ENCODE measurements at regions not wholly inside any gene's neighbourhood (a gene's known extent, or its start where the extent isn't known, plus 50 kb on each side); places are given as distances from the start of the nearest gene placed in this dataset.
"Not testable (repeated sequence)": the region's sequence is repeated elsewhere in the genome, so short reads cannot be mapped to it uniquely, and the experiment has no call there.

DNA sequence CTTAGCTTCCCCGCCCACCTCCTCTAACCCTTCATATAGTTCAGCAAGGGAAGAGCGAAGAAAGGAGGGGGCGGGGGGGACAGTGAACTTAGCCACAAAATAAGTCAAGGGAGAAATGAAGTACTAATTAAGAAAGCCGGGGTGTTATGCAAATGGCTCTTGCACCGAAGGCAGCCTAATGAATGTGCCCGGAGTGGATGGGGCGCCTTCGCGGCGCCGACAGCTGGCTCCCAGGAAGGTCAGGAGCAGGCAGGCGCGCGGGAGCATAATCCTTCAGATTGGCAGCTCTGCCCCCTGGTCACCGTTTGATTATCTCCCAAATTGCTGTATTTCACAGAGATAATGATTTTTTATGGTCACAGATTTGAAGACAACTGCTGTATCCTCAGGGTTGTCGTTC lies 395.1 kb downstream of the TFAP2B start:
- Histone ChIP-seq H3K9me3 (ENCODE audit: insufficient read depth, low read depth, low read length) (no peaks in the 10 kb centered on the region), H3K27me3 (ENCODE audit: insufficient read depth, low read length) (no peaks in the 10 kb centered on the region), H3K4me2 (ENCODE audit: low read length) (peak overlapping the region; percentile 76), H3K4me1 (ENCODE audit: control insufficient read depth in 1 of 2, insufficient read depth in 2 of 2, low read length in 2 of 2) (no peaks in the 10 kb centered on the region), H3K4me3 (ENCODE audit: low read depth, low read length) (no peak overlapping the region), H3K36me3 (ENCODE audit: control insufficient read depth in 1 of 2, insufficient read depth in 2 of 2, low read length in 2 of 2) (no peaks in the 10 kb centered on the region), H3K23ac (ENCODE audit: low read length) (no peak overlapping the region), H4K91ac (ENCODE audit: low read depth, low read length) (no peak overlapping the region), H4K12ac (ENCODE audit: low read depth, low read length) (no peak overlapping the region), H3K18ac (ENCODE audit: low read length) (no peak overlapping the region), H3K4ac (ENCODE audit: low read depth, low read length) (no peak overlapping the region), H2BK120ac (ENCODE audit: insufficient read depth, low read length, poor library complexity) (no peak overlapping the region), H2AK5ac (ENCODE audit: low read length) (no peak overlapping the region), H3K79me2 (ENCODE audit: control insufficient read depth, insufficient read depth, low read length, poor library complexity) (no peaks in the 10 kb centered on the region), H2BK5ac (ENCODE audit: low read depth, low read length, poor library complexity) (no peak overlapping the region), H3K14ac (ENCODE audit: low read length) (no peak overlapping the region), H3K9ac (ENCODE audit: low read length) (peak overlapping the region; percentile 24), H2AFZ (ENCODE audit: insufficient read depth, low read length, poor library complexity) (peak overlapping the region; percentile 63), H4K8ac (ENCODE audit: low read depth, low read length) (no peak overlapping the region), H3K79me1 (ENCODE audit: low read length) (no peaks in the 10 kb centered on the region), H2BK12ac (ENCODE audit: low read length) (no peak overlapping the region), H3K27ac (ENCODE audit: low read depth, low read length) (no peak overlapping the region)
- no peak for DNase-seq
- WGBS (ENCODE audit: extremely low coverage, insufficient coverage, insufficient read length), result no CpG with 5 or more reads among the region's 16 CpGs

DNA sequence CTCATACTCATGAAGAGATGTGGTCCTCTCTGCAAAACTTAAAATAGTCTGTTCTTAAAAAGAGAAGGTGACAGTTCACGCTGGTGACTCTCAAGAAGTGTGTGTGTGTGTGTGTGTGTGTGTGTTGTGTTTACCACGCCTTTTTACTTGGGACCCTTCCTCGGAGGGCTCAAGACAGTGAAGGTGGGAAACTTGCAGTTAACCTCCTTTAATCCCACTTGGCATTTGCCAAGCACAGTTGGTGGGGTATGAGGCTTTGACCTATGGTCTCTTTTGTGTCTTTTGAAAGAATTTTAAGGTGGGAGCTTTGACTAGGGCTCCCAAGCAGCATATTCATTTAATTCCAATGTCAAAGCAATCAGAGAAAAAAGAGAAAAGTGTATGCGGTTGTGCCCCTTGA lies 395.8 kb downstream of the TFAP2B start:
- no peak overlapping the region for H2AFZ ChIP-seq (ENCODE audit: insufficient read depth, low read length, poor library complexity)
- no peak overlapping the region for H3K14ac ChIP-seq (ENCODE audit: low read length)
- H3K27ac ChIP-seq (ENCODE audit: low read depth, low read length), result no peak overlapping the region
- no peak overlapping the region for H4K91ac ChIP-seq (ENCODE audit: low read depth, low read length)
- no peak overlapping the region for H3K9ac ChIP-seq (ENCODE audit: low read length)
- H3K4me3 ChIP-seq (ENCODE audit: low read depth, low read length), result no peak overlapping the region
- H3K4me2 ChIP-seq (ENCODE audit: low read length), result no peak overlapping the region
- no CpG with 5 or more reads among the region's 4 CpGs for WGBS (ENCODE audit: extremely low coverage, insufficient coverage, insufficient read length)
- DNase-seq, result no peak
- no peak overlapping the region for H3K18ac ChIP-seq (ENCODE audit: low read length)
- H3K27me3 ChIP-seq (ENCODE audit: insufficient read depth, low read length), result no peaks in the 10 kb centered on the region
- H3K4me1 ChIP-seq (ENCODE audit: control insufficient read depth in 1 of 2, insufficient read depth in 2 of 2, low read length in 2 of 2), result no peaks in the 10 kb centered on the region
- H2AK5ac ChIP-seq (ENCODE audit: low read length), result no peak overlapping the region
- H3K9me3 ChIP-seq (ENCODE audit: insufficient read depth, low read depth, low read length), result no peaks in the 10 kb centered on the region
- no peaks in the 10 kb centered on the region for H3K79me1 ChIP-seq (ENCODE audit: low read length)
- H4K12ac ChIP-seq (ENCODE audit: low read depth, low read length), result no peak overlapping the region
- no peak overlapping the region for H3K23ac ChIP-seq (ENCODE audit: low read length)
- no peak overlapping the region for H2BK12ac ChIP-seq (ENCODE audit: low read length)
- H4K8ac ChIP-seq (ENCODE audit: low read depth, low read length), result no peak overlapping the region
- no peaks in the 10 kb centered on the region for H3K79me2 ChIP-seq (ENCODE audit: control insufficient read depth, insufficient read depth, low read length, poor library complexity)
- H3K36me3 ChIP-seq (ENCODE audit: control insufficient read depth in 1 of 2, insufficient read depth in 2 of 2, low read length in 2 of 2), result no peaks in the 10 kb centered on the region
- no peak overlapping the region for H2BK5ac ChIP-seq (ENCODE audit: low read depth, low read length, poor library complexity)
- no peak overlapping the region for H3K4ac ChIP-seq (ENCODE audit: low read depth, low read length)
- H2BK120ac ChIP-seq (ENCODE audit: insufficient read depth, low read length, poor library complexity), result no peak overlapping the region

DNA sequence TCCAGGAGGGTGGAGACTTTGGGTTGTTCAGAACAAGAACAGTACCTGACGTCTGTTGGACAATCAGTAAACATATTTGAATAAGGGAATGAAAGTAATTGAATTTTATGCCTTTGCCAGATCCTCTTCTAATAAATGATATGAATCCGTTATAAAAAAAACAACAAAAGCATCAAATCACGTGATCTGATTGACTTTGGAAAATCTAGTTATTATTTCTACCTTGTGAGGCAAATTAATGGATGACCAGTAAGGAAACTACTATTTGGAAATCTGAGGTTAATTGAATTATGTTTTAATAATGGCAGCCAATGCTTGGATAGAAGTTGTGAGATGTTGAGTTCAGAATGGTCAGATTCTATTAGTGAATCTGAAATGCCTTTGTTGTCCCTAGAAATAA lies 399.5 kb downstream of the TFAP2B start:
- Histone ChIP-seq H3K4me2 (ENCODE audit: low read length) (no peak overlapping the region), H3K4ac (ENCODE audit: low read depth, low read length) (no peak overlapping the region), H3K4me3 (ENCODE audit: low read depth, low read length) (no peak overlapping the region), H4K91ac (ENCODE audit: low read depth, low read length) (no peak overlapping the region), H3K27me3 (ENCODE audit: insufficient read depth, low read length) (no peaks in the 10 kb centered on the region), H3K36me3 (ENCODE audit: control insufficient read depth in 1 of 2, insufficient read depth in 2 of 2, low read length in 2 of 2) (no peaks in the 10 kb centered on the region), H3K4me1 (ENCODE audit: control insufficient read depth in 1 of 2, insufficient read depth in 2 of 2, low read length in 2 of 2) (no peaks in the 10 kb centered on the region), H3K9me3 (ENCODE audit: insufficient read depth, low read depth, low read length) (no peaks in the 10 kb centered on the region), H3K14ac (ENCODE audit: low read length) (no peak overlapping the region), H3K9ac (ENCODE audit: low read length) (no peak overlapping the region), H3K23ac (ENCODE audit: low read length) (no peak overlapping the region), H2BK120ac (ENCODE audit: insufficient read depth, low read length, poor library complexity) (no peak overlapping the region), H3K18ac (ENCODE audit: low read length) (no peak overlapping the region), H2BK5ac (ENCODE audit: low read depth, low read length, poor library complexity) (no peak overlapping the region), H2AK5ac (ENCODE audit: low read length) (no peak overlapping the region), H3K79me2 (ENCODE audit: control insufficient read depth, insufficient read depth, low read length, poor library complexity) (no peaks in the 10 kb centered on the region), H2BK12ac (ENCODE audit: low read length) (no peak overlapping the region), H4K12ac (ENCODE audit: low read depth, low read length) (no peak overlapping the region), H2AFZ (ENCODE audit: insufficient read depth, low read length, poor library complexity) (no peak overlapping the region), H3K79me1 (ENCODE audit: low read length) (no peaks in the 10 kb centered on the region), H3K27ac (ENCODE audit: low read depth, low read length) (no peak overlapping the region), H4K8ac (ENCODE audit: low read depth, low read length) (no peak overlapping the region)
- no peak for DNase-seq
- no CpG with 5 or more reads among the region's 3 CpGs for WGBS (ENCODE audit: extremely low coverage, insufficient coverage, insufficient read length)

DNA sequence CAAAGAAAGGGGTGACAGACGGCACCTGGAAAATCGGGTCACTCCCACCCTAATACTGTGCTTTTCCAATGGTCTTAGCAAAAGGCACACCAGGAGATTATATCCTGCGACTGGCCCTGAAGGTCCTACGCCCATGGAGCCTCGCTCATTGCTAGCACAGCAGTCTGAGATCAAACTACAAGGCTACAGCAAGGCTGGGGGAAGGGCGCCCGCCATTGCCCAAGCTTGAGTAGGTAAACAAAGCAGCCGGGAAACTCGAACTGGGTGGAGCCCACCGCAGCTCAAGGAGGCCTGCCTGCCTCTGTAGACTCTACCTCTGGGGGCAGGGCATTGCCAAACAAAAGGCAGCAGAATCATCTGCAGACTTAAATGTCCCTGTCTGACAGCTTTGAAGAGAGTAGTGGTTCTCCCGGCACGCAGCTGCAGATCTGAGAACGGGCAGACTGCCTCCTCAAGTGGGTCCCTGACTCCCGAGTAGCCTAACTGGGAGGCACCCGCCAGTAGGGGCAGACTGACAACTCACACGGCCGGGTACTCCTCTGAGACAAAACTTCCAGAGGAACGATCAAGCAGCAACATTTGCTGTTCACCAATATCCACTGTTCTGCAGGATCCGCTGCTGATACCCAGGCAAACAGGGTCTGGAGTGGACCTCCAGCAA lies 406.0 kb downstream of the TFAP2B start:
- not testable (repeated sequence) for H3K4me2 ChIP-seq (ENCODE audit: low read length); H3K36me3 ChIP-seq (ENCODE audit: control insufficient read depth in 1 of 2, insufficient read depth in 2 of 2, low read length in 2 of 2); H2BK12ac ChIP-seq (ENCODE audit: low read length); H3K79me2 ChIP-seq (ENCODE audit: control insufficient read depth, insufficient read depth, low read length, poor library complexity); H3K23ac ChIP-seq (ENCODE audit: low read length); DNase-seq; H3K18ac ChIP-seq (ENCODE audit: low read length); H2AK5ac ChIP-seq (ENCODE audit: low read length); H2BK120ac ChIP-seq (ENCODE audit: insufficient read depth, low read length, poor library complexity); H3K4me1 ChIP-seq (ENCODE audit: control insufficient read depth in 1 of 2, insufficient read depth in 2 of 2, low read length in 2 of 2); H3K9ac ChIP-seq (ENCODE audit: low read length); H3K4me3 ChIP-seq (ENCODE audit: low read depth, low read length); H3K9me3 ChIP-seq (ENCODE audit: insufficient read depth, low read depth, low read length); H3K14ac ChIP-seq (ENCODE audit: low read length); H3K4ac ChIP-seq (ENCODE audit: low read depth, low read length); H4K8ac ChIP-seq (ENCODE audit: low read depth, low read length); H4K91ac ChIP-seq (ENCODE audit: low read depth, low read length); H2AFZ ChIP-seq (ENCODE audit: insufficient read depth, low read length, poor library complexity); H3K27ac ChIP-seq (ENCODE audit: low read depth, low read length); H2BK5ac ChIP-seq (ENCODE audit: low read depth, low read length, poor library complexity); H3K27me3 ChIP-seq (ENCODE audit: insufficient read depth, low read length); H4K12ac ChIP-seq (ENCODE audit: low read depth, low read length); H3K79me1 ChIP-seq (ENCODE audit: low read length)
- WGBS (ENCODE audit: extremely low coverage, insufficient coverage, insufficient read length), result no CpG with 5 or more reads among the region's 19 CpGs

Measured in trophoblast cell (in vitro differentiated cells and primary cell).